ENCODE measurements at regions not wholly inside any gene's neighbourhood (a gene's known extent, or its start where the extent isn't known, plus 50 kb on each side); places are given as distances from the start of the nearest gene placed in this dataset.
A peak's percentile ranks its signal among the peaks of the same experiment; 100 is the strongest.

DNA sequence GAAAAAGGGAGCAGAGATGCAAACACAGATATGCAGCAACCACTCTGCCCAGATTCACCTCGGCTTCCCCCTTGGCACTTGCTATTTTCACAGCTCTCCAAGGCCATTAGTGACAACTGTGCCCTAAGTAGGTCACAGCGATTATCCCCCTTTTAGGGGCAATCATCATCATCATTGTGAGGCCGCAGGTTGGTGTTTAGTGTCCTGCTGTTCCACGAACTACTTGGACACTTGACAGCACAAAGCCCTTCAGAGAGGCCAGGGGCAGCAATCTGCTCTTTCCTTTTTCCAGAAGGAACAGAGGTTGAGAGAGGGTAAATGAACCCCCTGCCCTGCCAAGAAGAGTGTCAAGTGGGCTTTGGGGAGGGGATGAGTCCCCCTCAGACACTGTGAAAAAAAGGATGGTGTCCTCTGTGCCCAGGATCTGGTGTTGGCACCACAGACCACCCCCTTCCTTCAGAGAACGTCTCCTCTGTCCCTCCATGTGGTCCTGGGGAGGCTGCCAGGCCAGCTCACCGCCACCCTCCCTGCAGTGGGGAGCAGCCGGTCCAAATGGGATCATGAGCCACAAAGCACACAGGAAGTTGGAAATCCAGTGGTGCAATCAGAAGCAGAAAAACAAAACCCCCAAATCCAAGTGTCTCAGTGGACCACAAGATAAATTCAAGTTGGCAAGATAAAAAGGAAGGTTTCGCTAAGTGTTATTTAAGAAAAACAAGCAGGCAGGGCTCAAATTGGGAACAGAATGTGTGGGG is 78.4 kb upstream of the MED9 start:
- no peak for DNase-seq (ENCODE audit: low read depth in 2 of 2)

DNA sequence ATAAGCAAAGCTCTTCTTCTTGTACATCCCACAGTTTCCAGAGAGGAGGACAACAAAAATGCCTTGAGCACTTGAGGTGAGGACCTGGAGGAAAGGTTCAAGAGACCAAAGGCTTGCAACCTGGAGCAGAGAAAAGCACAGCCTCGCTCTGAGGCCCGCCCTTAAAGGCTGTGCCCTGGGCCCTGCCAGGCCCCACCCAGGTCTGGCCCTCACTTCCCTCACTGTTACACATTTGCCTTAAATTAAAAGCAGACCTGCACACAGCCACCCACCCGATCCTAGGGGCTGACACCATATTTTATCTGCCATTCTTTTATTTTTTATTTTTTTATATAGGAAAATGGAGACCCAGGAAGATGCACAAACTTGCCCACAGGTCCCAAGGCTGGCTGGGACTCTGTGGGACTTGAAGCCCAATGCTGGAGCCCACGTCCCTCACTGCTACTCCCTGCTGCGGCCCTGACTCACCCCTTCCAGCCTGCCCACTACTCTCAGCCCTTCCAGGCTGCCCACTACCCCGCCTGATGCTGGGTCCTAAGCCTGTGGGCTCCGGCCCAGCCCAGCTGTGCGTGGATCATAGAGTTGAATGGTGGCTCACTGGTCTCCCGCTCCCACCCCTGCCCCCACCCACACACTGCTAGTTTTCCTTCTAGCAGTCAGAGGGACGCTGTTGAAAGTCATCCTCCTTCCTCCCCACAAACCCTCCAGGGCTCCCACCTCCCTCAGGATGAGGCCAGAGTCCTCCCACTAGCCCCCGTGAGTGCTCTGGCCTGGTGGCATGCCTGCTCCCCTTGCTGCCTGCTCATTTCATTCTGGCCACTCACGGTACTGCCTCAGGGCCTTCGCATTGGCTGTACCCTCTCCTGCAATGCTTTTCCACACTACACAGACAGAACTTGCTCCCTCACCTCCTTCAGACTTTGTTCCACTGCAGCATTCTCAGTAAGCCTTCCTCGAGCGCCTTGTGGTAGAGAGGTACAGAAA is 77.6 kb upstream of the MED9 start:
- DNase-seq (ENCODE audit: low read depth in 2 of 2), result no peak

DNA sequence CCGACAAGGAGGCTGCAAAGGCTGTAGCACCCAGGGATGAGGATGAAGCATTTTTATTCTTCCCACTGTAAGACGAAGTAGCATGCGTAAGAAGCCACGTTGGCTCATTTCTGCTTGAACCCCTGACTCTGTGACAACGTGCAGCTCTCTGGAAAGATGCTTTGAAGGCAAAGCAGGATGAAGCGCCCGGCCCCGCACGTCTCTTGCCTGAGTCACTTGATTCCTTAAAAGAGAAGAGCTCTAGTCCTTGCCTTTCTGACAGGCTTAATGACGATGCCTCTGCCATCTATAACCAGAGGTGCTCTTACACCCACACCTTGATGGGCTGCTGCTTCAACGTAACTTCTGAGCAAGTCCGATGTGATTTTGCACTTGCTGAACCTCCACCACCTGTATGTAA is 76.7 kb upstream of the MED9 start:
- no peak for DNase-seq (ENCODE audit: low read depth in 2 of 2)

DNA sequence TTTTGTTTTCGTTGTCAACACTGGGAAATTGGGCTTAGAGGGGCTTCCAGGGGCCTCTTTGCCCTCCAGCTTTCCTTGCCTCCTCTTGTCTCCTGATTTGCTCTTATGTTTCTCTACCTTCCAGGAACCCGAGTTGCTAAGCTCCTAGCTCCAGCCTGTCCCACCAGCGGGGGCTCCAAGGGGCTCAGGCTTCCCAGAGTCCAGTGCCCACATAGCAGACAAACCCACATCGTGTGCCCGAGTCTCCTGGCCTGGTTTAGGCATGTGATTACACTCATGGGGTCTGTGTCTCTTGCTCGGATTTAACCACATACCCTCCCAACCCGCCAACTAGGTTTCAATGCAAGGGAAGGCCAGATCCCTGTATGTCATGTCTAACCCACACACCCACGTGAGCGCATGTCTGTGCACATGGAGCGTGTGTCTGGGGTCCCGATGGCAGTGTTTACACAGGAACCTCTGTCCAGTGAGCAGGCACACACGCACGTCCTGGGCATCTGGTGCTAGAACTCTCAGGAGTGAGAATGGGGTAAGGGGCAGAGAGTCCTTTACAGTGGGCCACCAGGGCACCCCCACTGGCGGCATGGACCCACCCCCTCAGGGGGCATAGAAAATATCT is 76.1 kb upstream of the MED9 start:
- no peak for DNase-seq (ENCODE audit: low read depth in 2 of 2)

DNA sequence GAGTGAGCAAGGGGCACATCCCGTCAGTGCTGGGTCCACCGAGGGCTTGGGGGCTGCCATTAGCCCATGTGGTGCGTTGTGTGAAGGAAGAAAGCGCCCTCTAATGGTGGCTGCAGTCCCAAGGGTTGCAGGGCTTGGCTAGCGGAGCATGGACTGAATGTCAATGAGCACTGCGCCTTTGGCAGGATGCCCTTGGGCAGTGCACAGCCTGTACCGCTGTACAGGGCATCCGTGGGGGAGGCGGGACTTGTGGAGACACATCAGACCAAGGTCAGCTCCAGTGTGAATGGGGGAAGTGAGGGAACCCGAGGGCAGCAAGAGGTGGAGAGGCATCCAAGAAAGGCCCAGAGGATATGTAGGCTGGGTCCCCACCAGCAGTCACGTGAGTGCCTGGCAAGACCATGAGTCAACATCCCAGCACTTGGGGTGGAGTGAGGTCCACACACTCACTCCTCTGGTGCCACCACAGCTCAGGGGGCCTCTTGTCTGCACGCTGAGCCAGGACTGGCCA is 75.5 kb upstream of the MED9 start:
- DNase-seq (ENCODE audit: low read depth in 2 of 2), result no peak

DNA sequence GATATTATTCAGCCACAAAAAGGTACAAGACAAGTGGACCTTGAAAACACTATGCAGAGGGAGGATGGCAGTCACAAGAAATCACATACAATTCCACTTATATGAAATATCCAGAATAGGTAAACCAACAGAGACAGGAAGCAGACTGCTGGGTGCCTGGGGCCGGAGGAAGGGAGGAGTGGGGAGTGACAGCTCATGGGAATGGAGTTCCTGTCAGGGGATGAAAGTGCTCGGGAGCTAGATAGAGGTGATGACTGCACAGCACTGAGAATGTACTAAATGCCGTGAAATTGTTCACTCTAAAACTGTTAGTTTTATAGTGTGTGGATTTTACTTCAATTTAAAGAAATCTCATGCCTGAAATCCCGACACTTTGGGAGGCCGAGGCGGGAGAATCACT is 74.2 kb upstream of the MED9 start:
- DNase-seq (ENCODE audit: low read depth in 2 of 2), result no peak

DNA sequence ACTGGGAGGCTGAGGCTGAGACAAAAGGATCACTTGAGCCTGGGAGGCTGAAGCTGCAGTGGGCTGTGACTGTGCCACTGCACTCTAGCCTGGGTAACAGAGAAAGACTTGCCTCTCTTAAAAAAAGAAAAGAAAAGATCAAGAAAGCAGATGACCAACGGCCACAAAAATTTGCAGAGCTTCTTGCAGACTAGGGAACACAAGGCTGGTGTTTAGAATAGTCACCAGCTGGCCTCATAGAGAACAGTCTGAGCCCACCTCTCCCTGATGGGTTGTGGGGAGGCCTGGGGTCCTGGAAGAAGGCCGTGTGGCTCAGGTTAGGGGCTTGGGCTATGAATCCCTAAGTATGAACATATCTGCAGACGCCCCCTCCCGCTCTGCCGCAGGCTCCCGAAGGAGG is 73.7 kb upstream of the MED9 start:
- DNase-seq (ENCODE audit: low read depth in 2 of 2), result no peak

DNA sequence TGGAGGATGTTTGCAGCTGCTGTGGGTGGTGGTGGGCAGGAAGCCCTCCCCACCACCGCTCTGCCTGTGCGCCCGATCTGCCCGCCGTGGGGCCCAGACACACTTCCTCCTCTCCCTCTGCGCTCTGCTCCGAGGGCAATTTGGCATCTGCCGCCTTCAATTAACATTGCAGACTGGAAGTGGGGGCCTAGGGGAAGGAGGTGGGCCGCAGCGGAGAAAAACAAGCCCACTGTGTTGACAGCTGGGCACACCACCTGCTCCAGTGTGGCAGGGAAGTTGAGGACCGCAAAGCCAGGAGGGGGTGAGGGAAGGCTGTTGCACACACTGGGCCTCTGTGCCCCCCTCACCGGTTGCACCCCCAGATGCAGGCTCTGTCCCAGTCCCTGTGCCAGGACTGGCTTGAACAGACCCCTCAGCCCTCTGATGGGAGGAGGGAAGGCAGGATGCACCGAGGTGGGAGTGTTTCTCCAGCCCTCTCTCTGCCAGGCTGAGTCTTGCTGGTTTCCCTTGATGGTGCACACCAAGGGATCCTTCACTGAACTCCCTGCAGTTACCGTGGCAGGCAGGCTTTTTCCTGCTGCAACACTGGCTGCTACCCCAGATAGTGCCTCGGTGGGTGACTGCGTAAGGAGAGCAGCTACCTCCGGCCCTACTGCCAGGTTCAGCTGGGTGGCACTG is 72.8 kb upstream of the MED9 start:
- DNase-seq (ENCODE audit: low read depth in 2 of 2), result no peak

DNA sequence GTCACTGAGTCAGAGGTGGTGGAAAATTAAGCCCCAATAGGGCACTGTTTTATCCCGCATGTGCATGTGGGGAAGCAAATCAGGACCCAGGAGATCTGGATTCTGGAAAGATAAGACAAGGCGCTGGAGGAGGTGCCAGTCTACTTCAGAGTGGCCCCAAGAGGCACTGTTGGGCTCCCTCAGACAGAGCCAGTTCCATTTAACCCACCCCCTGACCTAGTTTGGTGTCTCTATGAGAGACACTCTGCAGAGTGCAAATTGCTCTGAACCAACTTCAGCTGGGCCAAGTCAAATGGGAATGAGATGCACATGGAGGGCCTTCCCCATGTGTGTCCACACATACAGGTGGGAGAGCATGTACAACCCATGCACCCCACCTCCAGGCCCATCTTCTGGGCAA is 71.1 kb upstream of the MED9 start:
- DNase-seq (ENCODE audit: low read depth in 2 of 2), result no peak

DNA sequence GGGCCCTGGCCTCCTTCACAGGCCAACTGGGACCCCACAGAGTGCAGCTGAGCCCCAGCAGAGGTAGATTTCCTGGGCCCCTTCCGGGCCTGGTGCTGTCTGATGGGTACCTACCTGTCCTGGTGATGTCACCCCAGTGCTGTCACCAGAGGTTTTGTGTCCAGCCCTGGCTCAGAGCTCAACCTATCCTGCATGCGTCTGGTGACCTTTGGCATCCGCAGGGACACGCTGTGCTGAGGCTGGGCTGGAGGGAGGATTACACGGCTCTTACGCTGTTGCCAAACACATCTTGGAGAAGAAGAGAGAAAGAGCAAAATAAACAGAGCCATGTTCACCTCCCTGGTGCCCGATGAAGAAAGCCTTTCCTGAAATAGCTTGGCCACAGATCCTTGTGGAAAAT is 70.6 kb upstream of the MED9 start:
- no peak for DNase-seq (ENCODE audit: low read depth in 2 of 2)

DNA sequence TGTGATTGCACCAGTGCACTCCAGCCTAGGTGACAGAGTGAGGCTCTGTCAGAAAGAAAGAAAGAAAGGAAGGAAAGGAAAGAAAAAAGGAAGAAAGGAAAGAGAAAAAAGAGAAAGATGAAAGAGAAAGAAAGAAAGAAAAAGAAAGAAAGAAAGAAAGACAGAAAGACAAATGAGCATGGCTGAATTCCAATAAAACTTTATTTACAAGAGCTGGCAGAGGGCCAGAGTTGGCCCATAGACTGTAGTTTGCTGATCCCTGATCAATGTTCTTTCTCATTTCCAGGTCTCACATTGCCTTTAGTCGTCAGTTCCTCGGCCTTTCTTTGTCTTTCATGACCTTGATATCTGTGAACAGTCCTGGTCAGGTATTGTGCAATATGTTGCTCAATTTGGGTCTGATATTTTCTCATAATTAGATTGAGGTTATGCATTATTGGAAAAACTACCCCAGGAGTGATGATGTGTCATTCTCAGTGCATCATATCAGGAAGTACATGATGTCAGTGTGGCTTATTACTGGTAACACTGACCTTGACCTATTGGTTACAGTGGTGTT is 68.5 kb upstream of the MED9 start:
- DNase-seq (ENCODE audit: low read depth in 2 of 2), result no peak

DNA sequence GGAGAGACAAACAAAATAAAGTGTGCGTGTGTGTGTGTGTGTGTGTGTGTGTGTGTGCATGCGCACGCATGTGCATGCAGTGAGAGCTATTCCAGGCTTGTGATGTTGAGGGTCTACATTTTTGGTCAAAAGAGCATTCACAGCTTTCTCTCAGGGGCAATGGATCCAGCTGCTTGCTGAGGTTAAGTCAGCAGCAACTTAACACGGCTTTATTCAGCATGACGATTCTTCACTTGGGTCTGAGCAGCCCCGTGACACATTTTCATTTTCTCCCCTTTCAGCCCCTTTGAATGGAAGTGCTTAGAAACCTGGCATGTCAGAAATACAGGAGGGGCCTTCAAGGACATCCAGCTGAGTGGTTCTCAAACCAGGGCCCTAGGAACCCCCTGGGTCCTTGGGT is 66.4 kb upstream of the MED9 start:
- DNase-seq (ENCODE audit: low read depth in 2 of 2), result no peak

DNA sequence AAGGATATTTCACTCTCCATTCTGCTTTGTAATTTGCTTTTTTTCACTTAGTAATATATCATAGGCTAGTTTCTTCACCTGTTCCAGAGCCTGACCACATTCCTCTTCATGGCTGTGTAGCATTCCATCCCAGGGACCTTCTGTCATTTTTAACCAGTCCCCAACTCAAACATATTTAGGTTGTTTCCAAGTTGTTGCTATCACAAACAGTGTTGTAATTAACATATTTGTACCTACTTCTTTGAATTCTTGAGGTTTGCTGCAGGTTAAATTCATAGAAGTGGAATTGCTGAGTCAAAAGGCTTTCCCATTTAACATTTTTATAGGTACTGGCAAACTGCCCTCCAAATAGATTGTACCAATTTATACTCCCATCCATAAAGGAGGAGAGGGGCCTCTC is 65.1 kb upstream of the MED9 start:
- DNase-seq (ENCODE audit: low read depth in 2 of 2), result no peak

DNA sequence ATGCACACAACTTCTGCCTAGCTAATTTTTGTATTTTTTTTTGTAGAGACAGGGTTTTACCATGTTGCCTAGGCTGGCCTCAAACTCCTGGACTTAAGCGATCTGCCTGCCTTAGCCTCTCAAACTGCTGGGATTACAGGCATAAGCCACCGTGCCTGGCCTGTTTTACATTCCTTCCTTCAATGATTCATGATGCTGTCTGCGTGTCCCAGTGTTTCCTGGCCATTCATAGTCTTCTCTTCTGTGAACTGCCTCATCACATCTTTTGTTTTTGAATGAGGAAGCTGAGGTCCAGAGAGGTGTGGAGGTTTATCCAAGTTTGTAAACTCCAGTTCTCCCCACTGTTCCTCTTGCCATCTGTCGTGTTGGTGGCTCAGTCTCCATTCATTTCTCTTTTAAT is 64.5 kb upstream of the MED9 start:
- DNase-seq (ENCODE audit: low read depth in 2 of 2), result no peak

DNA sequence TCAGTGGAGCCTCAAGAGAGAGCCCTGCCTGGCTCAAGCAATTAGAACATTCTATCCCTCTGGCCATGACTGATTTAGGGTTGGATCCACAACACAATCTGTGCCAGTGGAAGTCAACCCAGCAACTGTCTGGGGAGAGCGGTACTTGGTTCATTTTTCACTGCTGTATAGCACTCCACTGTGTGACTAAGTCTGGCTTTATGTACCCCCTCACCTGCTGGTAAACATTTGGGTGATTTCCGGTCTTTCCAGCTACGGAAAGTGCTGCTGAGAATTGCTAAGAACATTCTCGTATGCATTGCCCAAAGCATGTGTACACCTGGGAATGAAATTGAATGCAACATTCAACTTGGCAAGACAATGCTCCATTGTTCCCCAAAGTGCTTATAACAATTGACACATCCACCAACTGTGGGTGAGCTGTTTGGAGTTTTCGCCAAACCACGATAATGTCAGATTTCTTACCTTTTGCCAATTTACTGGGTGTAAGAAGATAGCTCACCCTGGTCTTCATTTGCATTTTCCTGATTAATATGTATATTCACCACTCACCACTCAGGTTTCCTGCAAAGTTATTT is 63.5 kb upstream of the MED9 start:
- no peak for DNase-seq (ENCODE audit: low read depth in 2 of 2)

DNA sequence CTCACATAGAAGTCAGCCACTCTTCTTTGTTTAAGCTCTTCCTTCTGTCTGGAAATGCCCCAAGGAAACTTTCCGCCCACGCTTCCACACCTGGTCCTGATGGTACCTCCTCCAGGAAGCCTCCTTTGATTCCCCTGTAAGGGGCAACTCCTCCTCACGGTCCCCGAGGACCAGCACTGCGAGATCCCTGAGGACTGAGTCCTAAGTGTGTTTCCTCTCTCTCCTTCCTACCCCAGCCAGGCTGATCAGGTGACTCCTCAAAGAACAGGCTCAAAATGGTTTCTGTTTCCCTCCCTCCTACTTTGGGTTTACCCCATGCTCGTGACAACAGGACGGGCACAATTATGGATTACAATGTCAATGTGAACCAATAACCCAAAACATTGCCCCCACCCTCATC is 63.0 kb upstream of the MED9 start:
- no peak for DNase-seq (ENCODE audit: low read depth in 2 of 2)

DNA sequence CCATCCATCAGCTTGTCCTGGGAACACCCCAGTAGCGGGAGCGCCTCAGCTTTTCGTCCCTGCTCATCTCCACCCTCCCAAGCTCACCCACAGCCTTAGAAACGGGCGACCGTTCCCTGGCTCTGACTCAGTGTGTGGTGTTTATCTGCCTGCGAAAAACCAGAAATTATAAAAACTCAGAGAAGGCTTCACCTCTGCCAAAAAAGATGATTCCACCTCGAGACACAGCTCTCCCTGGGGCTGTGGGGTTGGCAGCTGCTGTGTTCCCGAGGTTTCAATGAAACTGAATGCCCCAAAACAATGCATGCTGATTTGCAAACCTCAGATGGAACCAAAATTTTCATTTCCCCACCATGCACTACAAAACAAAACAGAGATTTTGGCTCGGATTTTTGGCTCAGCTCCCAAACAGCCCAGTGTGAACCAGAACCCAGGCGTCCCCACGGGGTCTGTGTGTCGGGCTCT is 62.4 kb upstream of the MED9 start:
- DNase-seq (ENCODE audit: low read depth in 2 of 2), result no peak

DNA sequence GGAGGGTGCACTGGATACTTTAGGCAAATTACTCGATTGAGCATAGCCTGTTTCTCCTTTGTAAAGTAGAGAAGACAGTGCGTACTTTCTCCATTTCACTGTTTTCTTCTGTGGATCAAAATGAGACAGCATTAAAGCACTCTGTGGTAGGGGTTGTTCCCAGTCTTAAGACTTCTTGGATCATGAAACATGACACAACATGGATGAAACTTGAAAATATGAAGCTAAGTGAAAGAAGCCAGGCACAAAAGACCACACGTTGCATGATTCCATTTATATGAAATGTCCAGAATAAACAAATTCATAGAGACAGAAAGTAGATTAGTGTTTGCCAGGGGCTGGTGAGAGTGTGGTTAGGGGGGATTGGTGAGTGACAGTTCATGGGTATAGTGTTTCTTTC is 61.8 kb upstream of the MED9 start:
- DNase-seq (ENCODE audit: low read depth in 2 of 2), result no peak

DNA sequence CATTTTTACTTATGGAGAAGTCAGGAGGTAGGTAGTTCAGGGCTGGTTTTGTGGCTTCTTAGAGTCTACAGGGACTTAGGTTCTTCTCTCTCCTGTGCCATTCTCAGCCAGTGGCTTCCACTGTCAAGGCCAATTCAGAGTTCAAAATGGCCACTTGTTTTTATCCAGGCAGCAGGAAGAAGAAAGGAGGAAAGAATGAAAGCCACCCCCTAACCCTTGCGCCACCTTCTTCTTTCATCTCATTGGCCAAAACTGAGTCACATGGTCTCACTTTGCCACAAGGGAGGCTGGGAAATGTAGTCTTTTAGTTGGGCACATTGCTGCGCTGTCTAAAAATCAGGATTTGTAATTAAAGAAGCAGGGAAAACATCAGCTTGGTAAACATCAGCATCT is 60.8 kb upstream of the MED9 start:
- DNase-seq (ENCODE audit: low read depth in 2 of 2), result peak in 1 of 2 donors; percentile 14

DNA sequence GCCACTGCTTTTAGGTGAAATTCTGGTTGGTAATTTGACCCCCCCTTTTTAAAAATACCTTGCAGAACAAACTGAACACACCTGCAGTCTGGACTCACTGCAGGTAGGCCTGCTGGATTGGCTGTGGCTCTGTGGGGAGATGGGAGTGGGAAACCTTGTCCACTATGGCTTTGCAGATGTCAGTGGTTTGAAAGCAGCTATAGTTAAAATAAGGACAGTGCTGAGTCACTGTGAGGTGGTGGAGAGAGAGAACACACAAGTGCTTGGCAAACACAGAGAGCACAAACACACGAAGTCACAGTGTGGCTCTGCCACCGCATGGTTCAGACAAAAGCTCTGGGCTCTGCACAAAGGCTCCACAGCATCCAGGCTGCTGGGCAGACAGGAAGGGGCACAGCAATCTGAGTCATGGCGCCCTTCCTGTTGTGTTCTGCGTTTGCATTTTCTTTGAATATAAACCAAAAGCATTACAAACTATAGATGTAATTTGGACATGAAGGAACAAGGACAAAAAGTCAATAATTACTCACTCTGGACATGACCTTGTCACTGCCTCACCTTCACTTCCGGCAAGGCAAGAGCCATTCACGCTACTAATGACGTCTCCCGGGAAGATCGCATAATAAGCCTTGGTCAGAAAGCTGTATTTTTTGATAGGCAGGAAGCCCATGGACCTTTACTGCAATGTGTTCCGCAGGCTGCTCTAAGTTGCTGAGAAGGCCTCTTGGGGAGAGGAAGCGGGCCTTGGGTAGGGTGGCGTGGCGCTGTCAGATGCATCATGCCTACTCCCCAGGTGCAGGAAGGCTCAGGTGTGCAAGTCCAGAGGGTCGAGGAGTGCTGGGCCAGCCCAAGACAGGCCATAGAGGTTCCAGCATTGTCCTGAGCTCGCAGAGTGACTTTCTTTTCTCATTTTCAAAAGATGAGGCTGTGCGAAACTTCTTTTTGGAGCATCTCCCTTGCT is 60.1 kb upstream of the MED9 start:
- DNase-seq (ENCODE audit: low read depth in 2 of 2), result no peak

Measured in stimulated activated CD4-positive, alpha-beta T cell treated with anti-CD3 and anti-CD28 coated beads, Interleukin-15, amount 100 ng/mL, for 48 hours (primary cell).